DMS53 treated with DMSO at 0.1 percent for 48 hours (cell line): ENCODE measurements at regions not wholly inside any gene's neighbourhood (a gene's known extent, or its start where the extent isn't known, plus 50 kb on each side); places are given as distances from the start of the nearest gene placed in this dataset.

Experiments used
- DNase-seq: peaks from one replicate; lab custom pipeline; 2025; ENCODE audit not compliant: unreplicated experiment; lab: John Stamatoyannopoulos, UW

- DNase-seq: no peak
These were observed 50.6 kb upstream of the IGFBP3 start for GRCh38 chr7:45971661-45972175.

- no peak for DNase-seq
These were observed 50.1 kb upstream of the IGFBP3 start for GRCh38 chr7:45971171-45971570.
